GM12892 (cell line): ENCODE measurements at regions not wholly inside any gene's neighbourhood (a gene's known extent, or its start where the extent isn't known, plus 50 kb on each side); places are given as distances from the start of the nearest gene placed in this dataset.

Source experiments
- POLR2A ChIP-seq: IDR thresholded peaks from 2 replicates; pipeline ENCODE4 v1.6.1; 2011; ENCODE audit warnings: low read depth, low read length, control low read depth
- POLR2AphosphoS5 ChIP-seq: IDR thresholded peaks from 2 replicates; pipeline ENCODE4 v1.6.1; 2011; ENCODE audit warnings: low read depth, low read length, control low read depth
- TAF1 ChIP-seq: IDR thresholded peaks from 2 replicates; pipeline ENCODE4 v1.6.1; 2011; ENCODE audit warnings: low read depth, mild to moderate bottlenecking, control low read depth, low read length, borderline replicate concordance

GRCh38 chr5:3107156-3107611 is 355.7 kb upstream of the IRX2 start:
- no peak for TF ChIP-seq TAF1
- no peak for TF ChIP-seq POLR2A
- TF ChIP-seq POLR2AphosphoS5: no peak
